ENCODE measurements at regions not wholly inside any gene's neighbourhood (a gene's known extent, or its start where the extent isn't known, plus 50 kb on each side); places are given as distances from the start of the nearest gene placed in this dataset.

GRCh38 chr18:57961876-57962505, 82.0 kb upstream of the NEDD4L start:
- H3K36me3 ChIP-seq (ENCODE audit: control insufficient read depth in 2 of 2, extremely low read depth in 1 of 2, insufficient read depth in 2 of 2, low read length in 2 of 2), result no peaks in the 10 kb centered on the region
- no TSS peak for BruUV-seq (replicated peaks)
- no peak overlapping the region for H3K27ac ChIP-seq (ENCODE audit: insufficient read depth, low read depth, low read length)
- no peak overlapping the region for H2AFZ ChIP-seq (ENCODE audit: low read depth, low read length)
- no peak overlapping the region for H3K4me3 ChIP-seq (replicated peaks in 1 of 3; ENCODE audit: insufficient read depth in 1 of 3, low read depth in 1 of 3, low read length in 3 of 3)
- H3K9me1 ChIP-seq (replicated peaks; ENCODE audit: control insufficient read depth, extremely low read depth, insufficient read depth, low read length), result no peaks in the 10 kb centered on the region
- H3K4me1 ChIP-seq (ENCODE audit: control insufficient read depth, extremely low read depth, insufficient read depth, low read length), result peaks cover 3% of the 10 kb centered on the region
- FAIRE-seq, result no peak
- DNase-seq (ENCODE audit: low read depth, low spot score), result no peak
- H3K9me3 ChIP-seq (replicated peaks; ENCODE audit: control insufficient read depth, insufficient read depth, low read length), result no peaks in the 10 kb centered on the region
- no peak overlapping the region for H3K9ac ChIP-seq (replicated peaks; ENCODE audit: extremely low read depth, insufficient read depth, low read length)
- no peaks in the 10 kb centered on the region for H3K79me2 ChIP-seq (ENCODE audit: control insufficient read depth, insufficient read depth, low read length)
- intact Hi-C loops (cut with micrococcal nuclease) (no loop called here), dilution Hi-C loops (cut with MboI; ENCODE audit: extremely low pct_ligation_motif_present, low sequenced_read_pairs) (no loop called here)
- H4K20me1 ChIP-seq (replicated peaks; ENCODE audit: control insufficient read depth, extremely low read depth, insufficient read depth, low read length), result no peaks in the 10 kb centered on the region
- no peak overlapping the region for H3K4me2 ChIP-seq (ENCODE audit: insufficient read depth, low read length)
- ChIA-PET CTCF (interaction anchor here (0.9 to 1.9 kb wide), 2 partner anchors 14 to 160 kb away, joined by 3 to 6 read pairs; no protein-coding TSS in a partner anchor), POLR2A (no interaction called here)
- peaks cover 0 to 9% of the 10 kb centered on the region in 2 experiments for H3K27me3 ChIP-seq (ENCODE audit: control insufficient read depth in 2 of 2, insufficient read depth in 2 of 2, low read length in 2 of 2)
- no peak for TF ChIP-seq JUN (IDR thresholded peaks at IDR 0.05; ENCODE audit: borderline replicate concordance, insufficient read depth, insufficient read length, low read depth)
- no peak for TF ChIP-seq EZH2 (IDR thresholded peaks at IDR 0.05; ENCODE audit: borderline replicate concordance, low read depth, low read length, severe bottlenecking)
- TF ChIP-seq POLR2A (IDR thresholded peaks at IDR 0.05; ENCODE audit: low read depth, low read length), result no peak
- TF ChIP-seq POLR2AphosphoS5 (IDR thresholded peaks at IDR 0.05; ENCODE audit: insufficient read depth, low read depth, low read length), result no peak
- no peak for TF ChIP-seq GATA2 (IDR thresholded peaks at IDR 0.05; ENCODE audit: insufficient read depth, insufficient read length, low read depth, low read length)

DNA sequence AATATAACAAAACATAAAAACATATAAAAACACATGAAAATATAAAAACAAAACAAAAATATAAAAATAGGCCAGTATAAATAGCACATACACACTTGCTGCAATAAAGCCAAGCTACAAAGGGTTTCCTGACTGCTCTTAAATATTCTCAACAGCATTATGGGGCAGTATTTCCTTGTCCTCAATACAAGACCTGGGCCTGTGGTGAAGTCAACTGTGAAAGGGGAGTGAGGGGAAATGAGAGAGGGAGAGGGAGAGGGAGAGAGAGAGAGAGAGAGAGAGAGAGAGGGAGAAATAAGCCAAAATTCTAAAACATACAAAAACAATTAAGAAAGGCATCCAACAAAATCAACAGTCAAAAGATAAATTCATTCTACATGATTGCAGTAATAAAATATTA, 82.6 kb upstream of the NEDD4L start:
- Histone ChIP-seq H3K9me1 (replicated peaks; ENCODE audit: control insufficient read depth, extremely low read depth, insufficient read depth, low read length) (no peaks in the 10 kb centered on the region), H3K27me3 (ENCODE audit: control insufficient read depth in 2 of 2, insufficient read depth in 2 of 2, low read length in 2 of 2) (peaks cover 0 to 11% of the 10 kb centered on the region in 2 experiments), H3K9me3 (replicated peaks; ENCODE audit: control insufficient read depth, insufficient read depth, low read length) (no peaks in the 10 kb centered on the region), H4K20me1 (replicated peaks; ENCODE audit: control insufficient read depth, extremely low read depth, insufficient read depth, low read length) (no peaks in the 10 kb centered on the region), H3K4me1 (ENCODE audit: control insufficient read depth, extremely low read depth, insufficient read depth, low read length) (peaks cover 3% of the 10 kb centered on the region), H3K79me2 (ENCODE audit: control insufficient read depth, insufficient read depth, low read length) (no peaks in the 10 kb centered on the region), H2AFZ (ENCODE audit: low read depth, low read length) (no peak overlapping the region), H3K4me3 (replicated peaks in 1 of 3; ENCODE audit: insufficient read depth in 1 of 3, low read depth in 1 of 3, low read length in 3 of 3) (no peak overlapping the region), H3K4me2 (ENCODE audit: insufficient read depth, low read length) (no peak overlapping the region), H3K36me3 (ENCODE audit: control insufficient read depth in 2 of 2, extremely low read depth in 1 of 2, insufficient read depth in 2 of 2, low read length in 2 of 2) (no peaks in the 10 kb centered on the region), H3K9ac (replicated peaks; ENCODE audit: extremely low read depth, insufficient read depth, low read length) (no peak overlapping the region), H3K27ac (ENCODE audit: insufficient read depth, low read depth, low read length) (no peak overlapping the region)
- BruUV-seq (replicated peaks), result no TSS peak
- FAIRE-seq, result no peak
- ChIA-PET CTCF (interaction anchor here (1.9 kb wide), 1 partner anchor 160 kb away, joined by 6 read pairs; no protein-coding TSS in a partner anchor), POLR2A (no interaction called here)
- no peak for DNase-seq (ENCODE audit: low read depth, low spot score)
- intact Hi-C loops (cut with micrococcal nuclease), result no loop called here
- no peak for TF ChIP-seq GATA2 (IDR thresholded peaks at IDR 0.05; ENCODE audit: insufficient read depth, insufficient read length, low read depth, low read length)
- TF ChIP-seq POLR2AphosphoS5 (IDR thresholded peaks at IDR 0.05; ENCODE audit: insufficient read depth, low read depth, low read length), result no peak
- TF ChIP-seq MYC (IDR thresholded peaks at IDR 0.05; ENCODE audit: low read depth, low read length), result no peak
- TF ChIP-seq JUN (IDR thresholded peaks at IDR 0.05; ENCODE audit: borderline replicate concordance, insufficient read depth, insufficient read length, low read depth), result no peak
- TF ChIP-seq EZH2 (IDR thresholded peaks at IDR 0.05; ENCODE audit: borderline replicate concordance, low read depth, low read length, severe bottlenecking), result no peak
- dilution Hi-C loops (cut with MboI; ENCODE audit: extremely low pct_ligation_motif_present, low sequenced_read_pairs), result no loop called here

Data from endothelial cell of umbilical vein (primary cell).